Prostate gland (tissue), 2 donors: ENCODE measurements at regions not wholly inside any gene's neighbourhood (a gene's known extent, or its start where the extent isn't known, plus 50 kb on each side); places are given as distances from the start of the nearest gene placed in this dataset.
"Not testable (repeated sequence)": the region's sequence is repeated elsewhere in the genome, so short reads cannot be mapped to it uniquely, and the experiment has no call there.

Experiments
- DNase-seq: peaks from one replicate; pipeline ENCODE4 v3.0.0-alpha.2; 2019; ENCODE audit warnings: low spot score
- H3K27ac ChIP-seq, 2 donors: fragments of 200-600 bp; sonication (generic); 2 replicates each; pipeline ENCODE4 v1.5.1; 2017 to 2019
- H3K27me3 ChIP-seq: fragments of 200-600 bp; sonication (generic); replicated peaks from 2 replicates; pipeline ENCODE4 v1.5.1; 2019; ENCODE audit not compliant: insufficient read depth
- H3K36me3 ChIP-seq, 2 donors: fragments of 200-600 bp; sonication (generic); 1 replicate in 1 of 2; 2 replicates in 1 of 2; pipeline versions ENCODE4 v1.5.1 to v1.8.1; 2017 to 2019
- H3K4me1 ChIP-seq: fragments of 200-600 bp; sonication (generic); replicated peaks from 2 replicates; pipeline ENCODE4 v1.5.1; 2019
- H3K4me3 ChIP-seq, 2 donors: fragments of 200-600 bp; sonication (generic); 2 replicates each; pipeline ENCODE4 v1.5.1; 2017 to 2019
- H3K9me3 ChIP-seq: fragments of 200-600 bp; sonication (generic); 2 replicates; pipeline ENCODE4 v1.5.1; 2017
- CTCF ChIP-seq, 4 experiments: fragments of 200-600 bp in 2 of 4; fragments of 450-650 bp in 2 of 4; sonication (generic) in 2 of 4; IDR thresholded peaks; 1 replicate in 3 of 4; 2 replicates in 1 of 4; pipeline ENCODE4 v1.5.1; 2016 to 2019; ENCODE audit warnings: antibody characterized with exemption in 4 of 4, mild to moderate bottlenecking in 2 of 4, moderate library complexity in 2 of 4
- POLR2A ChIP-seq: fragments of 450-650 bp; IDR thresholded peaks from one replicate; pipeline ENCODE4 v1.6.1; 2016; ENCODE audit warnings: antibody characterized with exemption, mild to moderate bottlenecking
- POLR2AphosphoS5 ChIP-seq: sonication (generic); formaldehyde crosslinking; IDR thresholded peaks from one replicate; pipeline ENCODE4 v1.6.1; 2017; ENCODE audit warnings: antibody characterized with exemption
- WGBS: methylation state at CpG from one replicate; pipeline ENCODE4 v1.1.5; 2018; 5-methylcytosine and 5-hydroxymethylcytosine counted together
- intact Hi-C: fragments of 100-400 bp; cut with DNase I; formaldehyde crosslinking; loops from one replicate; pipeline ENCODE4 v1.14.2; 2022

- Histone ChIP-seq H3K4me3 (no peak overlapping the region), H3K27me3 (no peaks in the 10 kb centered on the region), H3K9me3 (no peaks in the 10 kb centered on the region), H3K4me1 (no peaks in the 10 kb centered on the region), H3K27ac (no peak overlapping the region), H3K36me3 (no peaks in the 10 kb centered on the region)
- intact Hi-C loops = no loop called here
- TF ChIP-seq CTCF (IDR thresholded peaks at IDR 0.05) = no peak
- no peak for TF ChIP-seq POLR2A
- TF ChIP-seq POLR2AphosphoS5 = no peak
- DNase-seq = no peak
- 82% methylated on average over 54 of the region's 57 CpGs for WGBS
Measured at GRCh38 chr7:57821438-57822382, 371.7 kb downstream of the ZNF716 start.

DNA sequence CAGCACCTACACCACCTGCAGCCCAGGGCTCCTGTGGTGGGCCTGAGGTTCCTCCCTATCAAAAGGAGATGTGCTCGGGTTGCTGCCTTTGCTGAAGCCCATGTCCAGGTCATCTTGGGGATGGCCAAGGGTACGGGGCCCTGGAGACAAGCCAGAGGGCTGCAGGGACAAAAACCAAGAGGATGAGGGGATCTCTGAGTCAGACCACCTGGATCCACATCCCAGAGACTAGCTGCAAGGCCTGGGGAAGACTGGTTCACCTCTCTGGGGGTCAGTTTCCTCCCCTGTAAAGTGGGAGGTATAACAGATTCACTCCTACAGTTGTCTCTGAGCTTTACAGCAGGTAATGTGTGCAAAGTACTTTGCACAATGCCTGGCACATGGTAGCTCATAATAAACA is 376.6 kb downstream of the ZNF716 start:
- H3K9me3 ChIP-seq, DNase-seq, H3K27me3 ChIP-seq, H3K4me1 ChIP-seq, H3K4me3 ChIP-seq, H3K36me3 ChIP-seq, intact Hi-C loops, H3K27ac ChIP-seq: not testable (repeated sequence)
- 34% methylated on average over 2 of the region's 2 CpGs for WGBS

DNA sequence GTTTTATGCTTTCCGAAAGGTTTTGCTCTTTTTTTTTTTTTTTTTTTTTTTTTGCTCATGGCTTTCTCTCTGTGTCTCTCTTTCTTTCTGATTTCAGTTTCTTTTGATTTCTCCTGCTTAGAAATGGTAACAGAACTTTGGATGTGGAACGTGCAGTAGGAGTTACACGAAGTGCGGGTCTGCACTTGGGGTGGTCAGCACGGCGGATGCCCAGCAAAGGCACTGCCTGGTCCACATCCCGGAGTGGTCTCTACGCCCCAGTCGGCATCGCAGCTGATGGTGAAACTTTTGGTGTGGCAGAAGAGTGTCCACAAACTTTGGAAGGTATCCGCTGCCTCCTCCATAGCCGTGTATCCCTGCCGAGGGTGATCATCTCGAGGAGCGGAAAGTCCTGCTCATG is 385.2 kb downstream of the ZNF716 start:
- H3K4me1 ChIP-seq, H3K4me3 ChIP-seq, DNase-seq, H3K27me3 ChIP-seq, intact Hi-C loops, H3K36me3 ChIP-seq, H3K9me3 ChIP-seq, H3K27ac ChIP-seq: not testable (repeated sequence)
- no CpG with 5 or more reads among the region's 15 CpGs for WGBS

GRCh38 chr7:57839152-57839551 is 389.2 kb downstream of the ZNF716 start:
- H3K9me3 ChIP-seq, H3K27me3 ChIP-seq, H3K27ac ChIP-seq, H3K36me3 ChIP-seq, H3K4me3 ChIP-seq, intact Hi-C loops, DNase-seq, H3K4me1 ChIP-seq: not testable (repeated sequence)
- WGBS = 63% methylated on average over 2 of the region's 4 CpGs

DNA sequence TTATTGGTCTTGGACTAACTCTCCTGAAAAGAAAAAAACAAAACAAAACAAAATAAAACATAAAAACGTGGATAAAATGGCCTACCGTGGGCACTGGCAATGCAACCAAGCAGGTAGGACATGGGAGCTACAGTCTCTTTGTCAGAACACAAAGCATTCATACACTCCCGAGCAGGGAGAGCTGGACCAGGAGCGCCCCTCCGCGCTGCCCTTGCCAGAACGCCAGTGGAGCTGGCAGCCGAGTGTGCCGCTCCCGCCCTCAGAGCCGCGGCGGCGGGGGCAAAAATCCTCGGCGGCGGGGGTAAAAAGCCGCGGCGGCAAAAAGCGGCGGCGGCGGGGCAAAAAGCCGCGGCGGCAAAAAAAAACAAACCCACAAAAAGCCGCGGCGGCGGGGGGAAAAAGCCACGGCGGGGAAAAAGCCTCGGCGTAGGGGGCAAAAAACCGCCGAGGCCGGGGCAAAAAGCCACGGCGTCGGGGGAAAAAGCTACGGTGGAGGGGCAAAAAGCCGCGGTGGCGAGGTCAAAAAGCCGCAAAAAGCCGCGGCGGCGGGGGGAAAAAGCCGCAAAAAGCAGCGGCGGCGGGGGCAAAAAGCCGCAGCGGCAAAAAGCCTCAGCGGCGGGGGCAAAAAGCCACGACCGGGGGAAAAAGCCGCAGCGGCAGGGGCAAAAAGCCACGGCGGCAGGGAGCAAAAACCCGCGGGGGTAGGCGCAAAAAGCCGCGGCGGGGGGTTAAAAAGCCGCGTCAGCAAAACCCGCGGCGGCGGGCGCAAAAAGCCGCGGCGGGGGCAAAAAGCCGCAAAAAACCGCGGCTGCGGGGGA is 418.1 kb downstream of the ZNF716 start:
- peak overlapping the region; percentile 40 to 44 for H3K4me3 ChIP-seq
- no peak for TF ChIP-seq CTCF (IDR thresholded peaks at IDR 0.05)
- TF ChIP-seq POLR2AphosphoS5 = no peak
- TF ChIP-seq POLR2A = no peak
- DNase-seq = no peak
- H3K27ac ChIP-seq = no peak overlapping the region
- H3K9me3 ChIP-seq = no peaks in the 10 kb centered on the region
- intact Hi-C loops = no loop called here
- 7% methylated on average over 84 of the region's 84 CpGs for WGBS
- no peaks in the 10 kb centered on the region for H3K36me3 ChIP-seq
- H3K4me1 ChIP-seq = no peaks in the 10 kb centered on the region
- H3K27me3 ChIP-seq = no peaks in the 10 kb centered on the region

DNA sequence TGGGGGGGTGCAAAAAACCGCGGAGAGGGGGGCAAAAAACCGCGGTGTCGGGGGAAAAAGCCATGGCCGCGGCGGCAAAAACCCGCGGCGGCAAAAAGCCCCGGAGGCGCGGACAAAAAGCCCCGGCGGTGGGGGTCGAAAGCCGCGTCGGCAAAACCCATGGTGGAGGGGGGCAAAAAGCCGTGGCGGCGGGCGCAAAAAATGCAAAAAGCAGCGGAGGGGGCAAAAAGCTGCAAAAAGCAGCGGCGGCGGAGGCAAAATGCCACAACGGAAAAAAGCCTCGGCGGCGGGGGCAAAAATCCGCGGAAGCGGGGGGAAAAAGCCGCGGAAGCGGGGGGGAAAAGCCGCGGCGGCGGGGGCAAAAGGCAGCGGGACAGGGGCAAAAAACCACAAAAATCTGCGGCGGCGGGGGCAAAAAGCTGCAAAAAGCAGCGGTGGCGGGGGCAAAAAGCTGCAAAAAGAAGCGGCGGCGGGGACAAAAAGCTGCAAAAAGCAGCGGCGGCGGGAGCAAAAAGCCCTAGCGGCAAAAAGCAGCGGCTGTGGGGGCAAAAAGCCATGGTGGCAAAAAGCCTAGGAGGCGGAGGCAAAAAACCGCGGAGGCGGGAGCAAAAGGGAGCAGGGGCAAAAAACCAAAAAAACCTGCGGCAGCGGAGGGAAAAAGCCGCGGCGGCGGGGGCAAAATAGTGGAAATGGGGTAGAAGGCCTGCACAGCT is 418.9 kb downstream of the ZNF716 start:
- Histone ChIP-seq H3K4me3 (peak overlapping the region; percentile 40 to 44), H3K27me3 (no peaks in the 10 kb centered on the region), H3K27ac (no peak overlapping the region), H3K4me1 (no peaks in the 10 kb centered on the region), H3K36me3 (no peaks in the 10 kb centered on the region), H3K9me3 (no peaks in the 10 kb centered on the region)
- no peak for TF ChIP-seq POLR2AphosphoS5
- no peak for TF ChIP-seq CTCF (IDR thresholded peaks at IDR 0.05)
- no peak for TF ChIP-seq POLR2A
- no peak for DNase-seq
- WGBS = 11% methylated on average over 65 of the region's 66 CpGs
- intact Hi-C loops = no loop called here
